ENCODE measurements at regions not wholly inside any gene's neighbourhood (a gene's known extent, or its start where the extent isn't known, plus 50 kb on each side); places are given as distances from the start of the nearest gene placed in this dataset.

DNA sequence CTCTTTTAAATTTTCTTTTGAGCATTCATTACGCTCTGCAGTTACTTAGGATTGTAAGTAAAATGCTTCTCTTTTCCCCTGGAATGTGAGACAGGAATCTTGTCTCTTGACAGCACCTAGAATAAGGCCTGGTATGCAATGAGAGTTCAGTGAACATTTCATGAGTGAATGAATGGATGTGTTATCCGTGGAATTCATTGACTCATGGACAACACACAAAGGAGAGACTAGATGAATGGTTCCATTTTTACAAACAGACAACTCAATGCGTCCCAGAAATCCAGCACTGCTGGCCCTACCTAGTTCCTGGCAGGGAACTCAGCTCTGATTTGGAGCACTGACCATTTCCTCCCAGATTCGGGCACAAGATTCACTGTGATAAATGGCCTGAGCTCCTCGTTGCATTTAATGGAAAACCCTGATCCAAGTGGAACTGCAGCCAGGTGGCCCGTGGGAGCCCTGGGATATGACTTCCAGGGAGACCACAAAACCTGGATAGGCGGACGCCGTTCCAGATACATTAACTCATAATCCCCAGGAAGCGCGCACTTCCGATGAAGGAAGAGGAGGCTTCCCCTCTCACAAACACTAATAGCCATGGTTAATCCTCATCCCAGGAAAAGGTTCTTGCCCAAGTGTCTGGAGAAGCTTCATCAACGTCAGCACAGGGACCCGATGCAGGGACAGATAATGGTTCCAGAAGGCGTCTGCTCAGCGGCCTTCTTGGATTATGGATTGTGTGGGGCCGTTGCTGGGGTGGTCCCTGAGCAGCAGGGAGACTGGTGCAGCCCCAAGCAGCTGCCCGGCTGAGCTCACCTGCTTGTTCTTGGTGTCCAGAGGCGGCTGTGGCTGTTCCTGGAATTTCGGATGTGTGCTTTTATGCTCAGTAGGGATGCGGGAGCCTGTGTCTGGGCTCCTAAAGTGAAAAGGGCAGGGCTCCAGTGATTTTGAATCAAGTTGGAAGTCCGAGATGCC, 211.1 kb upstream of the TSHZ3 start:
- Histone ChIP-seq H3K4me2 (ENCODE audit: insufficient read depth, low read length) (no peak overlapping the region), H3K9me3 (ENCODE audit: low read depth, low read length) (no peaks in the 10 kb centered on the region), H4K20me1 (ENCODE audit: insufficient read depth, low read length) (no peaks in the 10 kb centered on the region), H3K27me3 (ENCODE audit: insufficient read depth, low read length) (no peaks in the 10 kb centered on the region), H3K27ac (ENCODE audit: low read depth, low read length) (no peak overlapping the region), H3K79me2 (ENCODE audit: insufficient read depth, low read length) (no peaks in the 10 kb centered on the region), H2AFZ (ENCODE audit: low read length) (no peak overlapping the region), H3K4me1 (ENCODE audit: insufficient read depth, low read length) (no peaks in the 10 kb centered on the region), H3K36me3 (ENCODE audit: insufficient read depth, low read length) (no peaks in the 10 kb centered on the region), H3K4me3 (ENCODE audit: insufficient read depth, low read length) (no peak overlapping the region)
- TF ChIP-seq, protein P1, sequence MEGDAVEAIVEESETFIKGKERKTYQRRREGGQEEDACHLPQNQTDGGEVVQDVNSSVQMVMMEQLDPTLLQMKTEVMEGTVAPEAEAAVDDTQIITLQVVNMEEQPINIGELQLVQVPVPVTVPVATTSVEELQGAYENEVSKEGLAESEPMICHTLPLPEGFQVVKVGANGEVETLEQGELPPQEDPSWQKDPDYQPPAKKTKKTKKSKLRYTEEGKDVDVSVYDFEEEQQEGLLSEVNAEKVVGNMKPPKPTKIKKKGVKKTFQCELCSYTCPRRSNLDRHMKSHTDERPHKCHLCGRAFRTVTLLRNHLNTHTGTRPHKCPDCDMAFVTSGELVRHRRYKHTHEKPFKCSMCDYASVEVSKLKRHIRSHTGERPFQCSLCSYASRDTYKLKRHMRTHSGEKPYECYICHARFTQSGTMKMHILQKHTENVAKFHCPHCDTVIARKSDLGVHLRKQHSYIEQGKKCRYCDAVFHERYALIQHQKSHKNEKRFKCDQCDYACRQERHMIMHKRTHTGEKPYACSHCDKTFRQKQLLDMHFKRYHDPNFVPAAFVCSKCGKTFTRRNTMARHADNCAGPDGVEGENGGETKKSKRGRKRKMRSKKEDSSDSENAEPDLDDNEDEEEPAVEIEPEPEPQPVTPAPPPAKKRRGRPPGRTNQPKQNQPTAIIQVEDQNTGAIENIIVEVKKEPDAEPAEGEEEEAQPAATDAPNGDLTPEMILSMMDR (IDR thresholded peaks at IDR 0.05; ENCODE audit: extremely low read depth, low read depth, low read length), result no peak
- no peak for DNase-seq (ENCODE audit: insufficient read length, low spot score, missing footprints)

DNA sequence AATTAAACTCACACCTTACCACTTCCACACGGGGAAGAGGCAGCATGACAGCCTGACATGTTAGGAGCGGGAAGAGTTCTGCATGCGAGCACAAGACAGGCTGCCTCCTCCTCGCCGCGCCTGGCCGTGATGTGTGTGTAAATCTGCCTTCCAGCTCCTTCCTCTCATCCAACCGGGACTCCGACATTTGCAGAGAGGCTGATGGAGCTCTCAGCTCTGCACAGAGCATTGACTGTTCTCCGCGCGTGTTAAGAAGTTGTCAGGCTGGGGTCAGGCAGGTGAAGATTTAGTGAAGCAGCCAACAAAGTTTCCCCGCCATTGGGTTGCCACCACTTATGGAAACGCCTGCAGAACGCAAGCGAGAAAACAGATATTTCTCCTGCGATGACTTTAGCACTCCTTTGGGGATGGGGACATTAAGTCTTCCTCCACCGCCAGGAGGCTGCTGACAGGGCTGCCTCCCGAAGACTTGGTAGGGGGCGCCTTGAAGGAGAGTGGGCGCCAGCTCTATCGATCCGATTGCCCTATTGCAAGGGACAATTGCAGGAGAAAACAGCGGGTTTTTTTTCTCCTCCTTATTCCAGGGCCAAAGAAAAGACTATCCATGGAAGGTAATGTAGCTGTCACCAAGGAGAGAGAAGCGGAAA, 213.9 kb upstream of the TSHZ3 start:
- no peak overlapping the region for H3K4me2 ChIP-seq (ENCODE audit: insufficient read depth, low read length)
- no peaks in the 10 kb centered on the region for H3K9me3 ChIP-seq (ENCODE audit: low read depth, low read length)
- no peaks in the 10 kb centered on the region for H3K4me1 ChIP-seq (ENCODE audit: insufficient read depth, low read length)
- no peak overlapping the region for H3K27ac ChIP-seq (ENCODE audit: low read depth, low read length)
- no peaks in the 10 kb centered on the region for H3K27me3 ChIP-seq (ENCODE audit: insufficient read depth, low read length)
- DNase-seq (ENCODE audit: insufficient read length, low spot score, missing footprints), result no peak
- H4K20me1 ChIP-seq (ENCODE audit: insufficient read depth, low read length), result no peaks in the 10 kb centered on the region
- H3K79me2 ChIP-seq (ENCODE audit: insufficient read depth, low read length), result no peaks in the 10 kb centered on the region
- no peak overlapping the region for H3K4me3 ChIP-seq (ENCODE audit: insufficient read depth, low read length)
- no peaks in the 10 kb centered on the region for H3K36me3 ChIP-seq (ENCODE audit: insufficient read depth, low read length)
- no peak overlapping the region for H2AFZ ChIP-seq (ENCODE audit: low read length)
- TF ChIP-seq, protein P1 (IDR thresholded peaks at IDR 0.05; ENCODE audit: extremely low read depth, low read depth, low read length), result no peak

DNA sequence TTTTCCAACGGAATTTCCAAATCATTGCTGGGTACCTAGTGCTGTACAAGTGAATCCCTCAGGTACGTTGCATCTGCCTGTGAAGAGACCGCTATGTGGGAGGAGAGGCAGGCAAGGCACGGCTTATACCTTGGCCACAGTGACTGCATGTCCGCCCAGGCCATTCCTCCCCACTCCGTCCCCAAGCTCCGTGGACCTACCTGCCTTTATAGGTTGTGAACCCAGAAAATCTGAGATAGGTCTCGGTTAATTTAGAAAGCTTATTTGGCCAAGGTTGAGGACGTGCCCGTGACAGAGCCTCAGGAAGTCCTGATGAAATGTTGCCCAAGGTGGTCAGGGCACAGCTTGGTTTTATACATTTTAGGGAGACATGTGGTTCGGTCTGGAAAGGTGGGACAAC, 218.5 kb upstream of the TSHZ3 start:
- Histone ChIP-seq H3K27ac (ENCODE audit: low read depth, low read length) (no peak overlapping the region), H3K4me2 (ENCODE audit: insufficient read depth, low read length) (no peak overlapping the region), H3K4me3 (ENCODE audit: insufficient read depth, low read length) (no peak overlapping the region), H3K27me3 (ENCODE audit: insufficient read depth, low read length) (no peaks in the 10 kb centered on the region), H3K4me1 (ENCODE audit: insufficient read depth, low read length) (no peaks in the 10 kb centered on the region), H3K9me3 (ENCODE audit: low read depth, low read length) (no peaks in the 10 kb centered on the region), H4K20me1 (ENCODE audit: insufficient read depth, low read length) (no peaks in the 10 kb centered on the region), H3K36me3 (ENCODE audit: insufficient read depth, low read length) (no peaks in the 10 kb centered on the region), H3K79me2 (ENCODE audit: insufficient read depth, low read length) (no peaks in the 10 kb centered on the region), H2AFZ (ENCODE audit: low read length) (no peak overlapping the region)
- no peak for DNase-seq (ENCODE audit: insufficient read length, low spot score, missing footprints)
- TF ChIP-seq, protein P1 (IDR thresholded peaks at IDR 0.05; ENCODE audit: extremely low read depth, low read depth, low read length), result no peak

DNA sequence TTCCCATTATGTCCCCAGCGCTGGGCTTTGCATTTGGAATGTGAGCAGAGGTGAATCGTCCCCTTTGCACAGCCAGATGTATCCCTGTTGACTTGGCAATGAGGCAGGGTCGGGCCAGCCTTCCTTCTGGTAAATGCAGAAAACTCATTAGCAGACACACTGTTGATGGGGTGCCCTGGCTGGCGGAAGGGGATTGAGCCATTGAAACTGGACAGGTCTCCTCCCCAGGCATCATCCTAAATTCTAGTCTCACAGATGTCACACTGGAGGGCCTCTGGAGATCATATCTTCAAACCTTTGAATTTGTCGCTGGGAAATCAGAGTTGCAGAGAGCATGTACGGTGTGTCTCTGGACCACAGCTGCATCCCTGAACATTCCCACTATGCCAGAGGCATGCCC, 219.5 kb upstream of the TSHZ3 start:
- DNase-seq (ENCODE audit: insufficient read length, low spot score, missing footprints), result no peak
- no peaks in the 10 kb centered on the region for H3K9me3 ChIP-seq (ENCODE audit: low read depth, low read length)
- TF ChIP-seq, protein P1 (IDR thresholded peaks at IDR 0.05; ENCODE audit: extremely low read depth, low read depth, low read length), result no peak
- H2AFZ ChIP-seq (ENCODE audit: low read length), result no peak overlapping the region
- no peaks in the 10 kb centered on the region for H3K79me2 ChIP-seq (ENCODE audit: insufficient read depth, low read length)
- no peaks in the 10 kb centered on the region for H4K20me1 ChIP-seq (ENCODE audit: insufficient read depth, low read length)
- no peak overlapping the region for H3K4me2 ChIP-seq (ENCODE audit: insufficient read depth, low read length)
- H3K27ac ChIP-seq (ENCODE audit: low read depth, low read length), result no peak overlapping the region
- H3K36me3 ChIP-seq (ENCODE audit: insufficient read depth, low read length), result no peaks in the 10 kb centered on the region
- H3K4me3 ChIP-seq (ENCODE audit: insufficient read depth, low read length), result no peak overlapping the region
- no peaks in the 10 kb centered on the region for H3K4me1 ChIP-seq (ENCODE audit: insufficient read depth, low read length)
- H3K27me3 ChIP-seq (ENCODE audit: insufficient read depth, low read length), result no peaks in the 10 kb centered on the region

Data from osteoblast (primary cell).